CD14-positive monocyte (primary cell): ENCODE measurements at regions not wholly inside any gene's neighbourhood (a gene's known extent, or its start where the extent isn't known, plus 50 kb on each side); places are given as distances from the start of the nearest gene placed in this dataset.

Experiments used
- DNase-seq, 3 donors: peaks; one replicate each; pipeline ENCODE4 v3.0.0-alpha.2; 2011 to 2022
- H2AFZ ChIP-seq: 2 replicates; pipeline ENCODE4 v1.6.0; 2012; ENCODE audit warnings: mild to moderate bottlenecking, low read depth, low read length, inconsistent platforms; ENCODE audit not compliant: insufficient read depth, poor library complexity, severe bottlenecking
- H3K27ac ChIP-seq, 2 donors: 1 replicate in 1 of 2; 2 replicates in 1 of 2; pipeline ENCODE4 v1.5.1; 2012 to 2013; ENCODE audit warnings: low read length in 2 of 2, control low read depth in 1 of 2, inconsistent platforms in 1 of 2, low read depth in 1 of 2, mild to moderate bottlenecking in 1 of 2
- H3K27me3 ChIP-seq, 2 donors: one replicate each; pipeline versions ENCODE4 v1.6.0 to v1.6.1; 2011 to 2013; ENCODE audit warnings: low read length in 2 of 2; ENCODE audit not compliant: control insufficient read depth in 2 of 2, insufficient read depth in 2 of 2
- H3K36me3 ChIP-seq, 2 donors: replicated peaks in 1 of 2; 1 replicate in 1 of 2; 2 replicates in 1 of 2; pipeline versions ENCODE4 v1.5.1 to v1.6.1; 2012 to 2013; ENCODE audit warnings: low read length in 2 of 2, control low read depth in 1 of 2, inconsistent platforms in 1 of 2, mild to moderate bottlenecking in 1 of 2; ENCODE audit not compliant: insufficient read depth in 2 of 2, control insufficient read depth in 1 of 2
- H3K4me1 ChIP-seq, 2 donors: 1 replicate in 1 of 2; 2 replicates in 1 of 2; pipeline versions ENCODE4 v1.5.1 to v1.6.1; 2012 to 2013; ENCODE audit warnings: low read length in 2 of 2, control low read depth in 1 of 2, inconsistent platforms in 1 of 2, mild to moderate bottlenecking in 1 of 2, moderate library complexity in 1 of 2; ENCODE audit not compliant: insufficient read depth in 2 of 2, control insufficient read depth in 1 of 2
- H3K4me2 ChIP-seq: replicated peaks from 2 replicates; pipeline ENCODE3; 2012; ENCODE audit warnings: low read length, moderate library complexity, mild to moderate bottlenecking; ENCODE audit not compliant: poor library complexity, severe bottlenecking; ENCODE audit errors: extremely low read depth
- H3K4me3 ChIP-seq, 3 experiments: fragments of 200-600 bp in 1 of 3; sonication (generic) in 1 of 3; replicated peaks in 1 of 3; 1 replicate in 2 of 3; 2 replicates in 1 of 3; pipeline ENCODE4 v1.5.1; 2011 to 2013; ENCODE audit warnings: low read length in 3 of 3, mild to moderate bottlenecking in 3 of 3, control low read depth in 2 of 3, low read depth in 2 of 3, inconsistent platforms in 1 of 3, moderate library complexity in 1 of 3
- H3K79me2 ChIP-seq: 2 replicates; pipeline ENCODE4 v1.6.0; 2012; ENCODE audit warnings: mild to moderate bottlenecking, control low read depth, inconsistent platforms, low read length, moderate library complexity; ENCODE audit not compliant: insufficient read depth
- H3K9ac ChIP-seq: 2 replicates; pipeline ENCODE4 v1.6.0; 2017; ENCODE audit warnings: low read length, mild to moderate bottlenecking; ENCODE audit not compliant: insufficient read depth, poor library complexity, severe bottlenecking
- H3K9me3 ChIP-seq, 2 donors: replicated peaks in 1 of 2; 1 replicate in 1 of 2; 2 replicates in 1 of 2; pipeline versions ENCODE4 v1.5.1 to v1.6.1; 2012 to 2013; ENCODE audit warnings: low read length in 2 of 2, control low read depth in 1 of 2; ENCODE audit not compliant: control insufficient read depth in 1 of 2, insufficient read depth in 1 of 2
- H4K20me1 ChIP-seq: 2 replicates; pipeline ENCODE4 v1.6.0; 2012; ENCODE audit warnings: mild to moderate bottlenecking, low read length, control low read depth, moderate library complexity; ENCODE audit not compliant: insufficient read depth
- H3K27ac Mint-ChIP-seq, 7 donors: one replicate each; pipeline ENCODE4 v1.8.0; 2020; ENCODE audit warnings: mild to moderate bottlenecking in 7 of 7, mixed read lengths in 7 of 7, moderate library complexity in 6 of 7, inconsistent platforms in 2 of 7
- H3K27me3 Mint-ChIP-seq, 3 donors: one replicate each; pipeline ENCODE4 v1.8.0; 2021 to 2022; ENCODE audit warnings: low read depth in 3 of 3, mild to moderate bottlenecking in 3 of 3, mixed read lengths in 3 of 3, moderate library complexity in 3 of 3, inconsistent platforms in 1 of 3
- H3K36me3 Mint-ChIP-seq, 2 donors: one replicate each; pipeline ENCODE4 v1.8.0; 2020; ENCODE audit warnings: mixed read lengths in 2 of 2, inconsistent platforms in 1 of 2, mild to moderate bottlenecking in 1 of 2
- H3K4me1 Mint-ChIP-seq: one replicate; pipeline ENCODE4 v1.8.0; 2020; ENCODE audit warnings: mild to moderate bottlenecking, mixed read lengths
- H3K4me3 Mint-ChIP-seq, 2 donors: one replicate each; pipeline ENCODE4 v1.8.0; 2020; ENCODE audit warnings: mild to moderate bottlenecking in 2 of 2, mixed read lengths in 2 of 2, moderate library complexity in 1 of 2
- H3K9me3 Mint-ChIP-seq, 7 donors: one replicate each; pipeline ENCODE4 v1.8.0; 2020 to 2022; ENCODE audit warnings: mixed read lengths in 7 of 7, mild to moderate bottlenecking in 6 of 7, moderate library complexity in 6 of 7, inconsistent platforms in 2 of 7
- WGBS: methylation state at CpG from one replicate; pipeline ENCODE4 v1.1.5; 2013; ENCODE audit warnings: missing lambda C conversion rate; ENCODE audit not compliant: insufficient coverage; 5-methylcytosine and 5-hydroxymethylcytosine counted together
- intact Hi-C, 2 donors: fragments of 100-400 bp; cut with micrococcal nuclease; formaldehyde crosslinking; loops; one replicate each; pipeline versions ENCODE4 v1.15.0 to v1.15.1; 2023
- TF ChIP-seq, protein P1 (sequence below): fragments of 200-600 bp; IDR thresholded peaks from one replicate; pipeline ENCODE4 v1.8.0; 2022; ENCODE audit warnings: antibody characterized with exemption, mild to moderate bottlenecking

DNA sequence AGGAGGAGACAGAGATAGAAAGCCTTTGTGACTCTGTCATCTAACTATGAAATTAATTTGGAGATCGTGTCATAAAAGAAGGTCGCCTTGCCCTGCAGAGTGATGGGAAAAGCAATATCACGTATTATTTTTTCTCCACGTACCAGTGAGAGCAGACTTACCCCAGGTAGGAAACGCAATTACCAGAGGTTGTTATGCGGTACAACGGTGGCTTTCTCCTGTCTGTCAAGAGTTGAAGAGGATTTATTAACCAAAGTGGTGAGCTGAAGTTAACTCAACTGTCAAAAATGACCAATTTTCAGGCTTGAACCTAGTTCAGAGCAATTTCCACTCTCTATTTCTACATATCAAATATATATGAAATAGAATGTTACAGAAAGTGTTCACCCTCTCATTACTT, 282.6 kb upstream of the PFKP start:
- no peaks in the 10 kb centered on the region for H3K79me2 ChIP-seq
- TF ChIP-seq, protein P1, sequence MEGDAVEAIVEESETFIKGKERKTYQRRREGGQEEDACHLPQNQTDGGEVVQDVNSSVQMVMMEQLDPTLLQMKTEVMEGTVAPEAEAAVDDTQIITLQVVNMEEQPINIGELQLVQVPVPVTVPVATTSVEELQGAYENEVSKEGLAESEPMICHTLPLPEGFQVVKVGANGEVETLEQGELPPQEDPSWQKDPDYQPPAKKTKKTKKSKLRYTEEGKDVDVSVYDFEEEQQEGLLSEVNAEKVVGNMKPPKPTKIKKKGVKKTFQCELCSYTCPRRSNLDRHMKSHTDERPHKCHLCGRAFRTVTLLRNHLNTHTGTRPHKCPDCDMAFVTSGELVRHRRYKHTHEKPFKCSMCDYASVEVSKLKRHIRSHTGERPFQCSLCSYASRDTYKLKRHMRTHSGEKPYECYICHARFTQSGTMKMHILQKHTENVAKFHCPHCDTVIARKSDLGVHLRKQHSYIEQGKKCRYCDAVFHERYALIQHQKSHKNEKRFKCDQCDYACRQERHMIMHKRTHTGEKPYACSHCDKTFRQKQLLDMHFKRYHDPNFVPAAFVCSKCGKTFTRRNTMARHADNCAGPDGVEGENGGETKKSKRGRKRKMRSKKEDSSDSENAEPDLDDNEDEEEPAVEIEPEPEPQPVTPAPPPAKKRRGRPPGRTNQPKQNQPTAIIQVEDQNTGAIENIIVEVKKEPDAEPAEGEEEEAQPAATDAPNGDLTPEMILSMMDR, result no peak
- no peaks in the 10 kb centered on the region for H4K20me1 ChIP-seq
- no peak overlapping the region for H3K4me3 ChIP-seq
- Mint-ChIP-seq H3K27ac (no peak overlapping the region), H3K27me3 (peaks cover 0 to 2% (median under 1%) of the 10 kb centered on the region in 3 donors), H3K9me3 (peaks cover 5 to 15% (median 10%) of the 10 kb centered on the region in 7 donors), H3K4me3 (no peak overlapping the region), H3K36me3 (no peaks in the 10 kb centered on the region), H3K4me1 (no peaks in the 10 kb centered on the region)
- H3K9ac ChIP-seq, result no peak overlapping the region
- peaks cover 0 to 14% of the 10 kb centered on the region in 2 donors for H3K9me3 ChIP-seq
- H3K36me3 ChIP-seq, result no peaks in the 10 kb centered on the region
- no peak overlapping the region for H2AFZ ChIP-seq
- intact Hi-C loops, result no loop called here
- no peak for DNase-seq
- WGBS, result 77% methylated on average over 6 of the region's 7 CpGs
- H3K27ac ChIP-seq, result no peak overlapping the region
- no peaks in the 10 kb centered on the region for H3K4me1 ChIP-seq
- H3K4me2 ChIP-seq, result no peak overlapping the region
- H3K27me3 ChIP-seq, result no peaks in the 10 kb centered on the region

DNA sequence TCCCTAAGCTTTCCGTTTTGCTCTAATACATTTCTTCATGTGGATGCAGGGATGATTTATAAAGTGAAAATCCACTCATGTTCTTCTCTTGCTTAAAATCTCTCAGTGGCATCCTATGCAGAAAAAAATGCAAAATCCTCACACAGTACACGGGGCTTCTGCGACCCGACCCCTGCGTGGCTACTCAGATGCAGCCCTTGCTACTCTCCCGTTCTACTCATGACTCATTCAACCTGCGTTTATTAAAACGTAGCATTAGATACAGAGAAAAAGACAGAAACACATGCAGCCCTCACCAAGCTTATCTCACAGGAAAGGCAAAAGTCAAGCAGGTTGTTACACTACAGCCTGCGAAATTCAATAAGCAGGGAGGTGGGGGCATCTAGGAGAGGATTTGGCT, 284.4 kb upstream of the PFKP start:
- WGBS, result 99% methylated on average over 8 of the region's 9 CpGs
- no peak for DNase-seq

More for the DNA sequence above, 284.4 kb upstream of the PFKP start:
- Mint-ChIP-seq H3K36me3 (no peaks in the 10 kb centered on the region), H3K9me3 (peaks cover 5 to 13% (median 9%) of the 10 kb centered on the region in 7 donors), H3K27me3 (peaks cover 0 to 2% (median 1%) of the 10 kb centered on the region in 3 donors), H3K4me3 (no peak overlapping the region), H3K27ac (no peak overlapping the region), H3K4me1 (no peaks in the 10 kb centered on the region)
- H3K4me2 ChIP-seq, result no peak overlapping the region
- H4K20me1 ChIP-seq, result no peaks in the 10 kb centered on the region
- no peaks in the 10 kb centered on the region for H3K4me1 ChIP-seq
- TF ChIP-seq, protein P1, result no peak
- no peaks in the 10 kb centered on the region for H3K36me3 ChIP-seq
- no peak overlapping the region for H3K27ac ChIP-seq
- H3K4me3 ChIP-seq, result no peak overlapping the region
- intact Hi-C loops, result no loop called here
- peaks cover 0 to 14% of the 10 kb centered on the region in 2 donors for H3K9me3 ChIP-seq
- no peaks in the 10 kb centered on the region for H3K27me3 ChIP-seq
- H3K9ac ChIP-seq, result no peak overlapping the region
- H2AFZ ChIP-seq, result no peak overlapping the region
- H3K79me2 ChIP-seq, result no peaks in the 10 kb centered on the region
